ENCODE measurements at regions not wholly inside any gene's neighbourhood (a gene's known extent, or its start where the extent isn't known, plus 50 kb on each side); places are given as distances from the start of the nearest gene placed in this dataset.

GRCh38 chr4:17376205-17376604 is 135.7 kb downstream of the QDPR start (continued):
- TF ChIP-seq CTCF (conservative IDR thresholded peaks at IDR 0.05; ENCODE audit: low read depth in 2 of 2) (no peak), REST (IDR thresholded peaks at IDR 0.05; ENCODE audit: unreplicated experiment) (no peak), STAT1 (IDR thresholded peaks at IDR 0.05; ENCODE audit: unreplicated experiment) (no peak), EZH2 (IDR thresholded peaks at IDR 0.05; ENCODE audit: low read depth, unreplicated experiment) (no peak)

DNA sequence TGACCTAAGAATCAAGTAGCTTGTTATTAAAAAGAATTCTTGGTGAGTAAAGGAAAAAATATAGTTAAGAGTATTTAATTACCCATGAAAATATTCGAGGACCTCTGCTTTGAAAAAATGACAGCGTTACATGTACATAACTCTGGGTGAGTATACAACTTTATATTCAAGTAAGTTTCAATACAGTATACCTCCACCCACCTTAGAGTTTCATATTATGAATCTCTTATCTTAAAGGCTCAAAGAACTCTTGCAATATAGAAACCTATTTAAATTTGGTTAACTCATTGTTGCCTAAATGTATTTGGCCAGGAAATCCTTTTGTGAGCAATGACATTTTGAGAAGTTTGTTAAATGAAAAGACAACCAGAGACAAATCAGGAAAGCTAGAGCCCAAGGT is 138.2 kb downstream of the QDPR start:
- Histone ChIP-seq H3K36me3 (ENCODE audit: insufficient read depth) (no peaks in the 10 kb centered on the region), H3K79me2 (replicated peaks; ENCODE audit: insufficient read depth) (no peaks in the 10 kb centered on the region), H3K4me1 (ENCODE audit: insufficient read depth) (no peaks in the 10 kb centered on the region), H3F3A (replicated peaks; ENCODE audit: low read depth) (no peaks in the 10 kb centered on the region), H3K27ac (ENCODE audit: low read depth) (no peak overlapping the region), H3K9me2 (ENCODE audit: insufficient read depth) (no peaks in the 10 kb centered on the region), H3K4me3 (no peak overlapping the region), H3K27me3 (ENCODE audit: insufficient read depth) (no peaks in the 10 kb centered on the region), H4K20me1 (replicated peaks; ENCODE audit: insufficient read depth) (no peaks in the 10 kb centered on the region), H3K4me2 (no peak overlapping the region), H2AFZ (no peak overlapping the region)
- H3K27me3 Mint-ChIP-seq (ENCODE audit: insufficient read depth, low read depth, poor library complexity), result no peaks in the 10 kb centered on the region
- DNase-seq (ENCODE audit: low spot score) (no peak), ATAC-seq (no peak)
- no peaks in the 10 kb centered on the region for H3K36me3 Mint-ChIP-seq (ENCODE audit: low read depth)
- H3K4me3 Mint-ChIP-seq, result no peak overlapping the region
- H3K27ac Mint-ChIP-seq, result no peak overlapping the region
- H3K4me1 Mint-ChIP-seq, result no peaks in the 10 kb centered on the region
- H3K9me3 Mint-ChIP-seq, result no peaks in the 10 kb centered on the region
- TF ChIP-seq ZNF114 (CRISPR knock-in tag; IDR thresholded peaks at IDR 0.05) (no peak), ZNF331 (CRISPR knock-in tag; IDR thresholded peaks at IDR 0.05; ENCODE audit: low read depth) (no peak), JUNB (IDR thresholded peaks at IDR 0.05; ENCODE audit: unreplicated experiment) (no peak), CTCF (conservative IDR thresholded peaks at IDR 0.05; ENCODE audit: low read depth in 2 of 2) (no peak), ZNF462 (CRISPR knock-in tag; IDR thresholded peaks at IDR 0.05) (no peak), NANOG (IDR thresholded peaks at IDR 0.05; ENCODE audit: borderline replicate concordance) (no peak), EZH2 (IDR thresholded peaks at IDR 0.05; ENCODE audit: low read depth, unreplicated experiment) (no peak), POLR2AphosphoS5 (IDR thresholded peaks at IDR 0.05; ENCODE audit: low read depth) (no peak), EZH2phosphoT487 (IDR thresholded peaks at IDR 0.05; ENCODE audit: unreplicated experiment) (no peak)

All from GM23338 (cell line).